ENCODE measurements at regions not wholly inside any gene's neighbourhood (a gene's known extent, or its start where the extent isn't known, plus 50 kb on each side); places are given as distances from the start of the nearest gene placed in this dataset.

GRCh38 chr5:167451076-167451475 is 840.4 kb upstream of the WWC1 start:
- 96% methylated on average over 4 of the region's 7 CpGs for WGBS (ENCODE audit: insufficient coverage)
- peaks cover 3% of the 10 kb centered on the region for H3K9me3 ChIP-seq (ENCODE audit: control insufficient read depth, insufficient read depth, low read length)
- peaks cover 11 to 16% of the 10 kb centered on the region in 2 donors for H3K9me3 Mint-ChIP-seq
- intact Hi-C loops (cut with micrococcal nuclease) = no loop called here
- H3K27me3 ChIP-seq (ENCODE audit: control insufficient read depth, insufficient read depth, low read length) = no peaks in the 10 kb centered on the region
- no peaks in the 10 kb centered on the region for H3K36me3 ChIP-seq (ENCODE audit: control insufficient read depth, insufficient read depth, low read length)
- H3K4me3 ChIP-seq (ENCODE audit: low read length) = no peak overlapping the region
- no peak overlapping the region for H3K27ac ChIP-seq (ENCODE audit: low read length)
- DNase-seq (no peak), ATAC-seq (no peak)
- H3K27me3 Mint-ChIP-seq (ENCODE audit: low read depth in 2 of 2) = no peaks in the 10 kb centered on the region
- no peak for TF ChIP-seq CTCF (IDR thresholded peaks at IDR 0.05)
- H3K4me3 Mint-ChIP-seq = no peak overlapping the region
- H3K4me1 ChIP-seq (ENCODE audit: control insufficient read depth, insufficient read depth, low read length) = no peaks in the 10 kb centered on the region
- H3K4me1 Mint-ChIP-seq = no peaks in the 10 kb centered on the region
- no peaks in the 10 kb centered on the region for H3K36me3 Mint-ChIP-seq
- H3K27ac Mint-ChIP-seq = no peak overlapping the region

- TF ChIP-seq CTCF (IDR thresholded peaks at IDR 0.05) = no peak
- H3K9me3 ChIP-seq (ENCODE audit: control insufficient read depth, insufficient read depth, low read length) = peaks cover 3% of the 10 kb centered on the region
- no peaks in the 10 kb centered on the region for H3K36me3 ChIP-seq (ENCODE audit: control insufficient read depth, insufficient read depth, low read length)
- Mint-ChIP-seq H3K27ac (no peak overlapping the region), H3K9me3 (peaks cover 11 to 18% of the 10 kb centered on the region in 2 donors), H3K4me1 (no peaks in the 10 kb centered on the region), H3K36me3 (no peaks in the 10 kb centered on the region), H3K27me3 (ENCODE audit: low read depth in 2 of 2) (no peaks in the 10 kb centered on the region), H3K4me3 (no peak overlapping the region)
- DNase-seq = no peak
- no peak overlapping the region for H3K4me3 ChIP-seq (ENCODE audit: low read length)
- H3K4me1 ChIP-seq (ENCODE audit: control insufficient read depth, insufficient read depth, low read length) = no peaks in the 10 kb centered on the region
- no peak overlapping the region for H3K27ac ChIP-seq (ENCODE audit: low read length)
- H3K27me3 ChIP-seq (ENCODE audit: control insufficient read depth, insufficient read depth, low read length) = no peaks in the 10 kb centered on the region
- intact Hi-C loops (cut with micrococcal nuclease) = no loop called here
- 86% methylated on average over 4 of the region's 4 CpGs for WGBS (ENCODE audit: insufficient coverage)
- no peak for ATAC-seq
Observed at GRCh38 chr5:167452136-167452535, 839.3 kb upstream of the WWC1 start.

- no peak for ATAC-seq
Observed at GRCh38 chr5:167453246-167454030, 838.0 kb upstream of the WWC1 start.

More at GRCh38 chr5:167453246-167454030, 838.0 kb upstream of the WWC1 start:
- DNase-seq = no peak
- Histone ChIP-seq H3K9me3 (ENCODE audit: control insufficient read depth, insufficient read depth, low read length) (peaks cover 3% of the 10 kb centered on the region), H3K4me1 (ENCODE audit: control insufficient read depth, insufficient read depth, low read length) (no peaks in the 10 kb centered on the region), H3K36me3 (ENCODE audit: control insufficient read depth, insufficient read depth, low read length) (no peaks in the 10 kb centered on the region), H3K4me3 (ENCODE audit: low read length) (no peak overlapping the region), H3K27me3 (ENCODE audit: control insufficient read depth, insufficient read depth, low read length) (no peaks in the 10 kb centered on the region), H3K27ac (ENCODE audit: low read length) (no peak overlapping the region)
- no peak for TF ChIP-seq CTCF (IDR thresholded peaks at IDR 0.05)
- WGBS (ENCODE audit: insufficient coverage) = 40% methylated on average over 1 of the region's 3 CpGs
- intact Hi-C loops (cut with micrococcal nuclease) = no loop called here
- H3K27me3 Mint-ChIP-seq (ENCODE audit: low read depth in 2 of 2) = no peaks in the 10 kb centered on the region
- H3K36me3 Mint-ChIP-seq = no peaks in the 10 kb centered on the region
- H3K4me3 Mint-ChIP-seq = no peak overlapping the region
- no peaks in the 10 kb centered on the region for H3K4me1 Mint-ChIP-seq
- peaks cover 12 to 20% of the 10 kb centered on the region in 2 donors for H3K9me3 Mint-ChIP-seq
- no peak overlapping the region for H3K27ac Mint-ChIP-seq

Measured in natural killer cell (primary cell).